CD14-positive monocyte (primary cell): ENCODE measurements at regions not wholly inside any gene's neighbourhood (a gene's known extent, or its start where the extent isn't known, plus 50 kb on each side); places are given as distances from the start of the nearest gene placed in this dataset.
"Not testable (repeated sequence)": the region's sequence is repeated elsewhere in the genome, so short reads cannot be mapped to it uniquely, and the experiment has no call there.

Experiments
- DNase-seq, 3 donors: peaks; one replicate each; pipeline ENCODE4 v3.0.0-alpha.2; 2011 to 2022
- H2AFZ ChIP-seq: 2 replicates; pipeline ENCODE4 v1.6.0; 2012; ENCODE audit warnings: mild to moderate bottlenecking, low read depth, low read length, inconsistent platforms; ENCODE audit not compliant: insufficient read depth, poor library complexity, severe bottlenecking
- H3K27ac ChIP-seq, 2 donors: 1 replicate in 1 of 2; 2 replicates in 1 of 2; pipeline ENCODE4 v1.5.1; 2012 to 2013; ENCODE audit warnings: low read length in 2 of 2, control low read depth in 1 of 2, inconsistent platforms in 1 of 2, low read depth in 1 of 2, mild to moderate bottlenecking in 1 of 2
- H3K27me3 ChIP-seq, 2 donors: one replicate each; pipeline versions ENCODE4 v1.6.0 to v1.6.1; 2011 to 2013; ENCODE audit warnings: low read length in 2 of 2; ENCODE audit not compliant: control insufficient read depth in 2 of 2, insufficient read depth in 2 of 2
- H3K36me3 ChIP-seq, 2 donors: replicated peaks in 1 of 2; 1 replicate in 1 of 2; 2 replicates in 1 of 2; pipeline versions ENCODE4 v1.5.1 to v1.6.1; 2012 to 2013; ENCODE audit warnings: low read length in 2 of 2, control low read depth in 1 of 2, inconsistent platforms in 1 of 2, mild to moderate bottlenecking in 1 of 2; ENCODE audit not compliant: insufficient read depth in 2 of 2, control insufficient read depth in 1 of 2
- H3K4me1 ChIP-seq, 2 donors: 1 replicate in 1 of 2; 2 replicates in 1 of 2; pipeline versions ENCODE4 v1.5.1 to v1.6.1; 2012 to 2013; ENCODE audit warnings: low read length in 2 of 2, control low read depth in 1 of 2, inconsistent platforms in 1 of 2, mild to moderate bottlenecking in 1 of 2, moderate library complexity in 1 of 2; ENCODE audit not compliant: insufficient read depth in 2 of 2, control insufficient read depth in 1 of 2
- H3K4me2 ChIP-seq: replicated peaks from 2 replicates; pipeline ENCODE3; 2012; ENCODE audit warnings: low read length, moderate library complexity, mild to moderate bottlenecking; ENCODE audit not compliant: poor library complexity, severe bottlenecking; ENCODE audit errors: extremely low read depth
- H3K4me3 ChIP-seq, 3 experiments: fragments of 200-600 bp in 1 of 3; sonication (generic) in 1 of 3; replicated peaks in 1 of 3; 1 replicate in 2 of 3; 2 replicates in 1 of 3; pipeline ENCODE4 v1.5.1; 2011 to 2013; ENCODE audit warnings: low read length in 3 of 3, mild to moderate bottlenecking in 3 of 3, control low read depth in 2 of 3, low read depth in 2 of 3, inconsistent platforms in 1 of 3, moderate library complexity in 1 of 3
- H3K79me2 ChIP-seq: 2 replicates; pipeline ENCODE4 v1.6.0; 2012; ENCODE audit warnings: mild to moderate bottlenecking, control low read depth, inconsistent platforms, low read length, moderate library complexity; ENCODE audit not compliant: insufficient read depth
- H3K9ac ChIP-seq: 2 replicates; pipeline ENCODE4 v1.6.0; 2017; ENCODE audit warnings: low read length, mild to moderate bottlenecking; ENCODE audit not compliant: insufficient read depth, poor library complexity, severe bottlenecking
- H3K9me3 ChIP-seq, 2 donors: replicated peaks in 1 of 2; 1 replicate in 1 of 2; 2 replicates in 1 of 2; pipeline versions ENCODE4 v1.5.1 to v1.6.1; 2012 to 2013; ENCODE audit warnings: low read length in 2 of 2, control low read depth in 1 of 2; ENCODE audit not compliant: control insufficient read depth in 1 of 2, insufficient read depth in 1 of 2
- H4K20me1 ChIP-seq: 2 replicates; pipeline ENCODE4 v1.6.0; 2012; ENCODE audit warnings: mild to moderate bottlenecking, low read length, control low read depth, moderate library complexity; ENCODE audit not compliant: insufficient read depth
- H3K27ac Mint-ChIP-seq, 7 donors: one replicate each; pipeline ENCODE4 v1.8.0; 2020; ENCODE audit warnings: mild to moderate bottlenecking in 7 of 7, mixed read lengths in 7 of 7, moderate library complexity in 6 of 7, inconsistent platforms in 2 of 7
- H3K27me3 Mint-ChIP-seq, 3 donors: one replicate each; pipeline ENCODE4 v1.8.0; 2021 to 2022; ENCODE audit warnings: low read depth in 3 of 3, mild to moderate bottlenecking in 3 of 3, mixed read lengths in 3 of 3, moderate library complexity in 3 of 3, inconsistent platforms in 1 of 3
- H3K36me3 Mint-ChIP-seq, 2 donors: one replicate each; pipeline ENCODE4 v1.8.0; 2020; ENCODE audit warnings: mixed read lengths in 2 of 2, inconsistent platforms in 1 of 2, mild to moderate bottlenecking in 1 of 2
- H3K4me1 Mint-ChIP-seq: one replicate; pipeline ENCODE4 v1.8.0; 2020; ENCODE audit warnings: mild to moderate bottlenecking, mixed read lengths
- H3K4me3 Mint-ChIP-seq, 2 donors: one replicate each; pipeline ENCODE4 v1.8.0; 2020; ENCODE audit warnings: mild to moderate bottlenecking in 2 of 2, mixed read lengths in 2 of 2, moderate library complexity in 1 of 2
- H3K9me3 Mint-ChIP-seq, 7 donors: one replicate each; pipeline ENCODE4 v1.8.0; 2020 to 2022; ENCODE audit warnings: mixed read lengths in 7 of 7, mild to moderate bottlenecking in 6 of 7, moderate library complexity in 6 of 7, inconsistent platforms in 2 of 7
- CTCF ChIP-seq: fragments of 200-600 bp; IDR thresholded peaks from one replicate; pipeline ENCODE4 v1.8.0; 2022; ENCODE audit warnings: antibody characterized with exemption, mild to moderate bottlenecking
- WGBS: methylation state at CpG from one replicate; pipeline ENCODE4 v1.1.5; 2013; ENCODE audit warnings: missing lambda C conversion rate; ENCODE audit not compliant: insufficient coverage; 5-methylcytosine and 5-hydroxymethylcytosine counted together
- intact Hi-C, 2 donors: fragments of 100-400 bp; cut with micrococcal nuclease; formaldehyde crosslinking; loops; one replicate each; pipeline versions ENCODE4 v1.15.0 to v1.15.1; 2023

- Mint-ChIP-seq H3K27ac (no peak overlapping the region), H3K27me3 (peaks cover 1 to 4% (median 2%) of the 10 kb centered on the region in 3 donors), H3K9me3 (peaks cover 0 to 8% (median 2%) of the 10 kb centered on the region in 7 donors), H3K4me3 (no peak overlapping the region), H3K4me1 (no peaks in the 10 kb centered on the region), H3K36me3 (no peaks in the 10 kb centered on the region)
- Histone ChIP-seq H3K4me2 (no peak overlapping the region), H3K4me3 (no peak overlapping the region), H3K9ac (no peak overlapping the region), H3K27ac (no peak overlapping the region), H4K20me1 (no peaks in the 10 kb centered on the region), H3K36me3 (no peaks in the 10 kb centered on the region), H3K4me1 (no peaks in the 10 kb centered on the region), H2AFZ (no peak overlapping the region), H3K9me3 (no peaks in the 10 kb centered on the region), H3K79me2 (no peaks in the 10 kb centered on the region), H3K27me3 (no peaks in the 10 kb centered on the region)
- no peak for DNase-seq
- 94% methylated on average over 2 of the region's 2 CpGs for WGBS
- intact Hi-C loops = no loop called here
- TF ChIP-seq CTCF = no peak
Observed at GRCh38 chr15:26033493-26033892, 170.4 kb upstream of the ATP10A start.

DNA sequence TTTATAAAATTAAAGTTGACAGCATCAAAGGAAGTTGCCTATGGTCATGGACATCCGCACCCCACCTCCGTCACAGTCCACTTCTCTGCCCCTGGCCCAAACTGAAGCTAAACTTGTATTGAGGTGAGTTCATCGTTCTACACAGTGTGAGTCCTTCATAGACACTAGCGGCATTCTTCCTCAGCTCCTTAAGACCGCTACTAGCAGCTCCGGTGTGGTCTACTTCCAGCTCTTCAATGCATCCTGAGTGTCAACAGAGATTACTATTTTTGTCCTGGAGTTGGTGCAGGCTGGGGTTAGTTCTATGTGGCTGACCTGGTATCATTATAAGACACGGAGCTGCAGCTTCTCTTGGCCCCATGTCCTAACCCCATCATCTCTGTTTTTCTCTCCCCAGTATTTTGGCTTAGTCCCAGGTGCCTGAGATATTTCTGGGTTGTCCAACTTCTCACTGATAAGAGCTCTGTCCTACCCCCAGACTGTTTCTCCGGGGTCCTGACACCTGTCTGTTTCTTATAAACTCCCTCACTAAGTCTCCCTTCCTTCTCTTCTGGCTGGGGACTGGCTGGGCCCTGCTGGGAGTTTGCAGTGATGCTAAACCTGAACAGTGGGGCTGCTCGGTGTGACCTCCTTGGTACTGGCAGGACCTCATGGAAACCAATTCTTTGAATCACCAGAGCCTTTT, 169.2 kb upstream of the ATP10A start:
- no peak overlapping the region for H3K4me3 ChIP-seq
- no peaks in the 10 kb centered on the region for H3K36me3 ChIP-seq
- Mint-ChIP-seq H3K27ac (peak overlapping the region in 1 of 7 donors; percentile 22), H3K4me1 (no peaks in the 10 kb centered on the region), H3K36me3 (no peaks in the 10 kb centered on the region), H3K4me3 (no peak overlapping the region), H3K27me3 (peaks cover 0 to 4% (median 0%) of the 10 kb centered on the region in 3 donors), H3K9me3 (peaks cover 0 to 8% (median 2%) of the 10 kb centered on the region in 7 donors)
- no peaks in the 10 kb centered on the region for H3K79me2 ChIP-seq
- H4K20me1 ChIP-seq = no peaks in the 10 kb centered on the region
- intact Hi-C loops = no loop called here
- H3K27ac ChIP-seq = no peak overlapping the region
- no peaks in the 10 kb centered on the region for H3K4me1 ChIP-seq
- no peak for DNase-seq
- 84% methylated on average over 3 of the region's 9 CpGs for WGBS
- no peaks in the 10 kb centered on the region for H3K27me3 ChIP-seq
- H3K9me3 ChIP-seq = no peaks in the 10 kb centered on the region
- H3K9ac ChIP-seq = no peak overlapping the region
- H2AFZ ChIP-seq = no peak overlapping the region
- TF ChIP-seq CTCF = no peak
- H3K4me2 ChIP-seq = no peak overlapping the region

DNA sequence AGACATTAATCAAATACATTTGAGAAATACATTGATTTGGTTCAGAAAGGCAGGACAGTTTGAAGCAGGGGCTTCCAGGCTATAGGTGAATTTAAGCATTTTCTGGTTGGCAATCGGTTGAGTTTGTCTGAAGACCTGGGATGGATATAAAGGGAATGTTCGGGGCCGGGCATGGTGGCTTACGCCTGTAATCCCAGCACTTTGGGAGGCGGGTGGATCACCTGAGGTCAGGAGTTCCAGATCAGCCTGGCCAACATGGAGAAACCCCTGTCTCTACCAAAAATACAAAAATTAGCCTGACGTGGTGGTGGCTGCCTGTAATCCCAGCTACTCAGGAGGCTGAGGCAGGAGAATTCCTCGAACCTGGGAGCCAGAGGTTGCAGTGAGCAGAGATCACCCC, 166.5 kb upstream of the ATP10A start:
- intact Hi-C loops = not testable (repeated sequence)
- peak overlapping the region in 1 of 7 donors; percentile 24 for H3K27ac Mint-ChIP-seq

More for the DNA sequence above, 166.5 kb upstream of the ATP10A start:
- H3K9me3 ChIP-seq, H3K27me3 Mint-ChIP-seq, H3K79me2 ChIP-seq, H3K27me3 ChIP-seq, H2AFZ ChIP-seq, H3K4me1 ChIP-seq, H3K27ac ChIP-seq, H3K4me3 Mint-ChIP-seq, H3K9me3 Mint-ChIP-seq, H4K20me1 ChIP-seq, DNase-seq, H3K36me3 Mint-ChIP-seq, H3K4me2 ChIP-seq, H3K4me3 ChIP-seq, H3K9ac ChIP-seq, H3K4me1 Mint-ChIP-seq, H3K36me3 ChIP-seq: not testable (repeated sequence)
- 93% methylated on average over 4 of the region's 7 CpGs for WGBS
